Right lobe of liver (tissue), 6 donors: ENCODE measurements at regions not wholly inside any gene's neighbourhood (a gene's known extent, or its start where the extent isn't known, plus 50 kb on each side); places are given as distances from the start of the nearest gene placed in this dataset.

Experiments used
- ATAC-seq, 4 donors: fragments of 200-7000 bp; cut with Tn5 transposase; one replicate each; pipeline ENCODE4 v1.9.1; 2020; ENCODE audit warnings: mild to moderate bottlenecking in 4 of 4, moderate library complexity in 4 of 4
- DNase-seq, 3 donors: peaks; one replicate each; pipeline ENCODE4 v3.0.0-alpha.2; 2020
- H3K27ac ChIP-seq, 3 donors: fragments of 200-600 bp; one replicate each; pipeline ENCODE4 v1.8.0; 2022
- H3K27me3 ChIP-seq, 2 donors: fragments of 200-600 bp; one replicate each; pipeline ENCODE4 v1.8.0; 2022
- H3K36me3 ChIP-seq, 4 donors: fragments of 200-600 bp; sonication (generic) in 1 of 4; one replicate each; pipeline versions ENCODE4 v1.5.1 to v1.8.0; 2017 to 2022; ENCODE audit warnings: control low read depth in 1 of 4
- H3K4me1 ChIP-seq, 4 donors: fragments of 200-600 bp; sonication (generic) in 1 of 4; one replicate each; pipeline versions ENCODE4 v1.5.1 to v1.8.0; 2017 to 2022; ENCODE audit warnings: control low read depth in 1 of 4
- H3K4me3 ChIP-seq, 3 donors: fragments of 200-600 bp; one replicate each; pipeline ENCODE4 v1.8.0; 2022
- H3K9me3 ChIP-seq, 4 donors: fragments of 200-600 bp; sonication (generic) in 1 of 4; one replicate each; pipeline versions ENCODE4 v1.5.1 to v1.8.0; 2017 to 2022; ENCODE audit warnings: control low read depth in 1 of 4
- CTCF ChIP-seq, 4 donors: fragments of 200-600 bp in 3 of 4; fragments of 450-650 bp in 1 of 4; IDR thresholded peaks; one replicate each; pipeline versions ENCODE4 v1.5.1 to v1.8.0; 2016 to 2022; ENCODE audit warnings: antibody characterized with exemption in 4 of 4, mild to moderate bottlenecking in 2 of 4
- POLR2A ChIP-seq: fragments of 450-650 bp; IDR thresholded peaks from one replicate; pipeline ENCODE4 v1.6.1; 2017; ENCODE audit warnings: antibody characterized with exemption, mild to moderate bottlenecking
- WGBS: methylation state at CpG from one replicate; pipeline ENCODE4 v1.1.6; 2018; ENCODE audit warnings: low coverage, low lambda C conversion rate; ENCODE audit not compliant: insufficient coverage; ENCODE audit errors: missing lambda C conversion rate; 5-methylcytosine and 5-hydroxymethylcytosine counted together
- intact Hi-C, 2 donors: fragments of 100-400 bp; cut with DNase I; formaldehyde crosslinking; loops; one replicate each; pipeline versions ENCODE4 v1.11.2 to v1.14.1; 2022
- donor health status: DM: no; HTN: yes; CAD: no.
- donor health status: DM: no; HTN: no; CAD: no.
- donor health status: DM: no; HTN: no; CAD: no.
- donor health status: DM: no; HTN: yes; CAD: no.
- donor health status: DM: no; HTN: yes; CAD: no.

- peak in 1 of 4 donors; percentile 43 for ATAC-seq
These were observed 170.4 kb upstream of the TET2 start for GRCh38 chr4:104976262-104976661.

GRCh38 chr4:104979083-104979760, 167.5 kb upstream of the TET2 start:
- TF ChIP-seq POLR2A (no peak), CTCF (IDR thresholded peaks at IDR 0.05) (no peak)
- no peak overlapping the region for H3K4me3 ChIP-seq
- no peak for DNase-seq
- no peak for ATAC-seq
- H3K36me3 ChIP-seq: no peaks in the 10 kb centered on the region
- intact Hi-C loops: no loop called here
- no peaks in the 10 kb centered on the region for H3K27me3 ChIP-seq
- H3K4me1 ChIP-seq: no peaks in the 10 kb centered on the region
- no peak overlapping the region for H3K27ac ChIP-seq
- WGBS: 71% methylated on average over 1 of the region's 4 CpGs
- H3K9me3 ChIP-seq: peaks cover 0 to 8% (median 0%) of the 10 kb centered on the region in 4 donors

More at GRCh38 chr4:104976262-104976661, 170.4 kb upstream of the TET2 start:
- Histone ChIP-seq H3K4me3 (no peak overlapping the region), H3K9me3 (peaks cover 0 to 2% (median 0%) of the 10 kb centered on the region in 4 donors), H3K27ac (no peak overlapping the region), H3K4me1 (no peaks in the 10 kb centered on the region), H3K36me3 (no peaks in the 10 kb centered on the region), H3K27me3 (no peaks in the 10 kb centered on the region)
- intact Hi-C loops: no loop called here
- DNase-seq: no peak
- TF ChIP-seq CTCF (IDR thresholded peaks at IDR 0.05) (no peak), POLR2A (no peak)
- 37% methylated on average over 2 of the region's 2 CpGs for WGBS

- WGBS: 30% methylated on average over 1 of the region's 1 CpG
- TF ChIP-seq CTCF (IDR thresholded peaks at IDR 0.05) (no peak), POLR2A (no peak)
- H3K27me3 ChIP-seq: no peaks in the 10 kb centered on the region
- no peak for ATAC-seq
- intact Hi-C loops: no loop called here
- H3K27ac ChIP-seq: no peak overlapping the region
- H3K36me3 ChIP-seq: no peaks in the 10 kb centered on the region
- no peak overlapping the region for H3K4me3 ChIP-seq
- no peaks in the 10 kb centered on the region for H3K4me1 ChIP-seq
- no peak for DNase-seq
- peaks cover 0 to 8% (median 0%) of the 10 kb centered on the region in 4 donors for H3K9me3 ChIP-seq
These were observed 163.0 kb upstream of the TET2 start for GRCh38 chr4:104983615-104984179.

GRCh38 chr4:104986306-104986705, 160.4 kb upstream of the TET2 start:
- TF ChIP-seq CTCF (IDR thresholded peaks at IDR 0.05) (no peak), POLR2A (no peak)
- DNase-seq: no peak
- H3K4me3 ChIP-seq: no peak overlapping the region
- peaks cover 0 to 5% (median 0%) of the 10 kb centered on the region in 4 donors for H3K9me3 ChIP-seq
- H3K4me1 ChIP-seq: no peaks in the 10 kb centered on the region
- no peak overlapping the region for H3K27ac ChIP-seq
- ATAC-seq: no peak
- intact Hi-C loops: no loop called here
- H3K36me3 ChIP-seq: no peaks in the 10 kb centered on the region
- WGBS: 66% methylated on average over 5 of the region's 5 CpGs
- no peaks in the 10 kb centered on the region for H3K27me3 ChIP-seq
